Suprapubic skin (tissue), 4 donors: ENCODE measurements at regions not wholly inside any gene's neighbourhood (a gene's known extent, or its start where the extent isn't known, plus 50 kb on each side); places are given as distances from the start of the nearest gene placed in this dataset.

Experiments used
- CTCF ChIP-seq, 2 donors: fragments of 200-600 bp in 1 of 2; fragments of 450-650 bp in 1 of 2; sonication (generic) in 1 of 2; IDR thresholded peaks; one replicate each; pipeline ENCODE4 v1.5.1; 2016 to 2019; ENCODE audit warnings: antibody characterized with exemption in 2 of 2, mild to moderate bottlenecking in 1 of 2, moderate library complexity in 1 of 2
- POLR2A ChIP-seq, 2 donors: fragments of 450-650 bp; IDR thresholded peaks; one replicate each; pipeline ENCODE4 v1.6.1; 2017; ENCODE audit warnings: antibody characterized with exemption in 2 of 2, mild to moderate bottlenecking in 2 of 2, moderate library complexity in 2 of 2
- POLR2AphosphoS5 ChIP-seq, 3 donors: sonication (generic); formaldehyde crosslinking; IDR thresholded peaks; one replicate each; pipeline ENCODE4 v1.6.1; 2017; ENCODE audit warnings: antibody characterized with exemption in 3 of 3

GRCh38 chrX:121109986-121110385 lies 62.6 kb downstream of the GLUD2 start:
- TF ChIP-seq CTCF (IDR thresholded peaks at IDR 0.05) (no peak), POLR2A (IDR thresholded peaks at IDR 0.05) (no peak), POLR2AphosphoS5 (IDR thresholded peaks at IDR 0.05) (no peak)
